GM19372 (cell line): ENCODE measurements at regions not wholly inside any gene's neighbourhood (a gene's known extent, or its start where the extent isn't known, plus 50 kb on each side); places are given as distances from the start of the nearest gene placed in this dataset.

ENCODE experiments used
- ATAC-seq: cut with Tn5 transposase; IDR thresholded peaks from one replicate; pipeline ENCODE4 v1.9.1; 2021; ENCODE audit warnings: mild to moderate bottlenecking, low read depth, moderate library complexity; ENCODE audit not compliant: unreplicated experiment

GRCh38 chr1:218948446-218948845 is 225.2 kb upstream of the LYPLAL1 start:
- no peak for ATAC-seq

- no peak for ATAC-seq
Measured at GRCh38 chr1:218953386-218953785, 220.3 kb upstream of the LYPLAL1 start.

- ATAC-seq: no peak
Measured at GRCh38 chr1:218957971-218958370, 215.7 kb upstream of the LYPLAL1 start.

- ATAC-seq: no peak
Measured at GRCh38 chr1:218959784-218960183, 213.9 kb upstream of the LYPLAL1 start.

- ATAC-seq: no peak
Measured at GRCh38 chr1:218964471-218965185, 209.1 kb upstream of the LYPLAL1 start.

GRCh38 chr1:218965821-218966220 is 207.9 kb upstream of the LYPLAL1 start:
- ATAC-seq: no peak

- no peak for ATAC-seq
Measured at GRCh38 chr1:218967254-218967653, 206.4 kb upstream of the LYPLAL1 start.

- no peak for ATAC-seq
Measured at GRCh38 chr1:218967836-218968235, 205.8 kb upstream of the LYPLAL1 start.

GRCh38 chr1:218969006-218969405 is 204.7 kb upstream of the LYPLAL1 start:
- no peak for ATAC-seq

- ATAC-seq: no peak
Measured at GRCh38 chr1:218970397-218970990, 203.2 kb upstream of the LYPLAL1 start.

- ATAC-seq: no peak
Measured at GRCh38 chr1:218971156-218971555, 202.5 kb upstream of the LYPLAL1 start.

GRCh38 chr1:218980881-218981280 is 192.8 kb upstream of the LYPLAL1 start:
- ATAC-seq: no peak

- no peak for ATAC-seq
Measured at GRCh38 chr1:218982482-218982881, 191.2 kb upstream of the LYPLAL1 start.

- ATAC-seq: no peak
Measured at GRCh38 chr1:218983433-218983832, 190.2 kb upstream of the LYPLAL1 start.

- no peak for ATAC-seq
Measured at GRCh38 chr1:218983848-218984247, 189.8 kb upstream of the LYPLAL1 start.

GRCh38 chr1:218985424-218985984 is 188.2 kb upstream of the LYPLAL1 start:
- no peak for ATAC-seq

- no peak for ATAC-seq
Measured at GRCh38 chr1:218986816-218987215, 186.9 kb upstream of the LYPLAL1 start.

- no peak for ATAC-seq
Measured at GRCh38 chr1:218990019-218990418, 183.7 kb upstream of the LYPLAL1 start.

- no peak for ATAC-seq
Measured at GRCh38 chr1:218991089-218991488, 182.6 kb upstream of the LYPLAL1 start.

GRCh38 chr1:218994615-218995014 is 179.1 kb upstream of the LYPLAL1 start:
- ATAC-seq: no peak

- ATAC-seq: no peak
Measured at GRCh38 chr1:218995091-218995665, 178.5 kb upstream of the LYPLAL1 start.

- no peak for ATAC-seq
Measured at GRCh38 chr1:218996362-218996761, 177.3 kb upstream of the LYPLAL1 start.
